Caki2 (cell line): ENCODE measurements at regions not wholly inside any gene's neighbourhood (a gene's known extent, or its start where the extent isn't known, plus 50 kb on each side); places are given as distances from the start of the nearest gene placed in this dataset.
A peak's percentile ranks its signal among the peaks of the same experiment; 100 is the strongest.
"Not testable (repeated sequence)": the region's sequence is repeated elsewhere in the genome, so short reads cannot be mapped to it uniquely, and the experiment has no call there.

Experiments used
- DNase-seq: peaks from one replicate; pipeline ENCODE4 v3.0.0-alpha.2; 2015; ENCODE audit warnings: low read depth
- in situ Hi-C: cut with HindIII; loops from 2 replicates; pipeline ENCODE4 v1.10.0; 2016; ENCODE audit warnings: low sequenced_read_pairs, low pct_unique_long_range_greater_than_20kb, mixed read lengths

DNA sequence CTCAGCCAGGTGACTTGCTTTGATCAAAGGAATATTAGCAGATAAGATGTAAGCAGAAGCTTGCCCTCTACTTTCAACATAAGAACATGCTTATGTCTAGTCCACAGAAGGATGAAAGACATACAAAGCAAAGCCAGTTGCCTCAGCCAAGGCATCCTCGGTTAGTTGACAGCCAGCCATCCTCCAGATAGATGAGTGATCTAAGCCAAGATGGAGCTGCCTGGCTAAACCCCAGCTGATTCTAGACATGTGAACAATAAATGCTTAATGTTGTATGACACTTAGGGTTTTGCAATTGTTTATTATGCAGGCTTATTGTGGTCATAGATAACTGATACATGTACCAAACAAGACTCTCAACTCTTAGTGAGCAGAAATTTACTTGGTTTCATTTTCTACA lies 157.6 kb upstream of the TMTC2 start:
- in situ Hi-C loops, result no loop called here
- DNase-seq, result no peak

DNA sequence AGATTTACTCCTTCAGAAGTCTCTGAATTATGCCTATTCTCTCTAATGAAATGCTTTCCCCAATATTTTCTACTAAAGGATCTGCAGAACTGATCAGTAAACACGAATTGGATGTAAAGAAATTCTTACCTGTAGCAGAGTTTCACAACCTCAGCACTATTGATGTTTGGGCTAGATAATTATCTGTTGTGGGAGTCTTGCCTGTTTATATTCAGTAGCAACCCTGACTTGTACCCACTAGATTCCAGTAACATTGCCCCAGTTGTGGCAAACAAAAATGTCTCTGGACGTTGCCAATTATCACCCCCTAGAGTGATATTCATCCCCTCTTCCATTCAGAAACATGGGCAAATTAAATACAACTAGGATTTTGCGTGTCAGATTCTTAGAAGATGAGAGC lies 156.8 kb upstream of the TMTC2 start:
- DNase-seq, result no peak
- in situ Hi-C loops, result no loop called here

DNA sequence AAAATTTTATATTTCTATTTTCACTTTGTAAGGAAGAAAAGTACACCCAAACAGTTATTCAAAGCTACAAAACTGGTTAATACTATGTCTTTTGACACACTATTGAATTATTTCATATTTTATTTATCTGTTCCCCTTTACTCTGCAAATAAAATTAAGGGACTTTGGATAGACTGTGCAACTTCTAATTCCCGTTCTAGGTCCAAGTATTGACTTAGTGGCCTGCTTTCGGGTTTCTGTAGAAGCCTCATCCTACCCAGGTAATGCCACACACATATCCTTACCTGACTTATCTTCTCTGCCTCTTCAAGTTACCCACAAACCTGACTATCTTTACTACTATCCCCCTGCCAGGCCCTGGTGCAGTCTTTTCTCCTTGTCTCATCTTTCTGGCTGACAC lies 156.3 kb upstream of the TMTC2 start:
- in situ Hi-C loops, result no loop called here

DNA sequence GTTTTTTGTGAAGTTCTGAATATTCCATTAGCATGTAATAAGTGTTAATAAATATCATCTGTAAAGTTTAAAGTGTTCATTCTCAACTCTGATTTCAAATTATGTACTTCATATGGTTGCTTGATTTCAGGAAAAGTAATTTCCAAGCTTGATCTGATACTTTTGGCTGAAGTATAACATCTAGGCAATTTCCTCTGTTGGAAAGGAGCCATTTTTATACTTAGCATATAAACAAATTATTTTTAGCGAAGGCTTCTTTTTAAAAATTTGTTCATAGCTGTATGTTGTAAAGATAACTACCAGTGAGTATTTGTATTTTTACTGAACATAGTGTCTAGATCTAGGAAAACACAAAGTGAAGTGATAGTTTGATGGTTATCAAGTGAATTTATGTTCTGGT lies 153.4 kb upstream of the TMTC2 start:
- DNase-seq, result no peak
- in situ Hi-C loops, result no loop called here

More for the DNA sequence above, 156.3 kb upstream of the TMTC2 start:
- DNase-seq, result no peak

DNA sequence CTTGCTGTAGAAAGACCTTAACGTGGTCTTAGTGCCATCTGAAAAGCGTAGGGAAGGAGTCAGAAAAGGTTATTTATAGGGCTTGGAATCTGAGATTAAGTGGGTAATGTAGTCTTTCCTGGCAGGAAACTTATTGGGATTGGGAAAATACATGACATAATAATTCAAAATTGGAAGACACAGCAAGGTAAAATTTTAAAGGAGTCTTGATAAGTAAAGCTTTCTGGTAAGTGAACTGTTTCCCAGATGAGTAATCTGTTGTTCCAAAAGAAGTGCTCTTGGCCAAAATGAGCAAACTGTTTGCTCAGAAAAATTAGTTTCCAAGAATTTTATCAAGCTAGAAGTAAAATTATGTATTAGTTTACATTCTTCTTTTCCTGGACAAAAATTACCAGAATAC lies 149.3 kb upstream of the TMTC2 start:
- DNase-seq, result no peak
- in situ Hi-C loops, result no loop called here

DNA sequence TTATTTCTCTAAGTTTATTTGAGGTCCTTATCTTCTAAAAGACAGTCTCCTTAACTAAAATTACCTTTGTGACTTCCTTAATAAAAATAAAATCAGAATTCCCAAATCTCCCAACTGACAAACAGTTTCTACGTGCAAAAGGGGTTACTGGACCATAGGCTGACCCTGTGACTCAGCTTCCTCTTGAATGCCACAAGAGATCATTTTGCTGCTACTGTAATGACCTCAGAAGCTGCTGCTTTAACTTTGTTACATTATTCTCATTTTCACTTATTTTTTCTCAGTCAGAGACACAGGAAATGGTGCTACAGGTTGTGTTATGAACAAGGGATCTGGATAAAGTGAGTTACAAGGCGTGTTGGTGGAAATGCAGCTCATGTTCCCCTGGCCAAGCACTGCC lies 132.2 kb upstream of the TMTC2 start:
- in situ Hi-C loops, result no loop called here
- peak; percentile 35 for DNase-seq

DNA sequence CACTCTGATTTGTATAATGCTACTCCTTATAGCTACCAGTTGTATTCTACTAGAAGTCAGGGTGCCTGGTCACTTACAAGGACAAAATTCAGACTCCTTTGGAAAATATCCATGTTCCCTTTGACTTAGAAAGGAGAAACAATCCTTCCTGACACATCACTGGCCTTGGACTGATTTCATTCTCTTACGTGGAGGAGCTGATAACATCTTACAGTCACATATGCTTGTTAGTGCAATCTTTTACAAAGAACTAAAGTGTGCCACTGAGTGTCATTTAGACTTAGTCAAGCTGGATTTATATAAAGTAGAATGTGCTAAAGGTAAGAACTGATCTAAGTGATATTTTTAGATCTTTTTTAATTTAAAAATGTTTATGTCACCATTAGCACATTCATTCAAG lies 131.0 kb upstream of the TMTC2 start:
- no peak for DNase-seq
- in situ Hi-C loops, result no loop called here

DNA sequence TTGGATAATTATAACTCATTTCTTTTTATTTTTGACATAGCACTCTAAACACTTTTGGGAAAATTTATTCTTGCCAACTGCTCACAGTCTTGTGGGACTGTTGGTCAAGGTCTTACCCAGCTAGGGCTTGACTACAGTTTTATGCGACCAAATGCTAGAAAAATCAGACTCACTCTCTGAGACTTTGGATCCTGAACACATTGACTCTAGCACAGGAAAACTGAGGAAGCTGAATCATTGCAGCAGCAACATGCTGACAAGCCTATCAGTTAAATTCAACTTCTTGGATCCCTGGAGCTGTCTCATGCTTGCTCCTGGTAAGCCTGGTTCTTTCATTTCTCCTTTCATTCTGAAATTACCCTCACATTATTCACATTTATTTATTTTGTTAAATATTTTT lies 120.7 kb upstream of the TMTC2 start:
- DNase-seq, result no peak
- in situ Hi-C loops, result no loop called here

DNA sequence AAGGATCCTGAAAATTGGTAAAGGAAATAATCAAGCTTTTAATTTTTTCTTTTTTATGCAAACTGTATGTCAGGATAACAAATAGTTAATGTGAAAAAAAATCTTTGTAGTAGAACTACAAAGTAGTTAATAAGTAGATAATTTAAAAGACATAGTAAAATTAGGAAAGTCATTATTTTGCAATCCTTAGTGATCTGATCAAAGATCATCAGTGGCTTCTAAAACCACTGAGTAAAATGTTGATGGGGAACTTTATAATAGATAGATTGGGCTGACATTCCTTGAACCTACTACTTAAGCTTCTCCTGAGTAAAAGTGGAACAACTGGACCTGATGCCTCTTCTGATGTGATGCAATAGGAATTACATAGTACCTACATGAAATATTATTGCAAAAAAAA lies 119.0 kb upstream of the TMTC2 start:
- DNase-seq, result no peak
- in situ Hi-C loops, result no loop called here

DNA sequence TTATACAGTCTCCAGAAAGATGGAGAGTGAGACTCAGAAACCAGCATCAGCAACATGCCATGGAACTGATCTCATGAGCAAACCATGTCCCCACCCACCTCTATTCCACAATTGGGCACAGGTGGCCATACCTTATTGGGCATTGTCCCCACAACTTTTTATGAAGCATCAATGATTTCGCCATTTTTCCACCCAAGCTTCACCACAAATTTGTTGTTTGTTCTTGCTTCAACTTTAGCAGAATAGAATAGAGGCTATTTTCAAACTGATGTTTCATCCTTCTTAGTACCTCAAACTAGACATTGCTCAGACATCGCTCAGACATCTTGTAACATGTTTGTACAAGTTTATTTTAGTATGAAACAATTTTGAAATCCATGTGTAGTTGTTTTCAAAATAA lies 112.5 kb upstream of the TMTC2 start:
- in situ Hi-C loops, result loop anchor here (10.0 kb wide), 1 partner anchor 51 kb away; no protein-coding TSS in a partner anchor
- DNase-seq, result no peak

DNA sequence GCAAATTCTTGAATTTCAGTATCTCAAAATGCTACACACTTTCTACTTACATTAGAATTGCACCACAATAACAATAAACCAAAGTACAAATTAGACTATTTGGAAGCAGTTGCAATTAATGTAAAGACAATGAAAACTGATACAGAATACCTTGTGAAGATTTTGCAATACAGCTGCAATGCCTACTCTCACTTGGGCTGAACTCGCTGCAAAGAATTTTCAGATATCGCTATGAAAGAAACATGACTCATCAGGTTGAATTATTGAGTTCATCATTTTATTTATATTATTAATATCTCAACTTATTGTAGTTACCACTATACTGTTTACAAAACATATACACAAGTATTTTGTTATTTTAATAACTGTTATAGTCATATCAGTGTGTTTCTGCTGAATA lies 108.0 kb upstream of the TMTC2 start:
- in situ Hi-C loops, result loop anchor here (10.0 kb wide), 1 partner anchor 46 kb away; no protein-coding TSS in a partner anchor
- DNase-seq, result no peak

DNA sequence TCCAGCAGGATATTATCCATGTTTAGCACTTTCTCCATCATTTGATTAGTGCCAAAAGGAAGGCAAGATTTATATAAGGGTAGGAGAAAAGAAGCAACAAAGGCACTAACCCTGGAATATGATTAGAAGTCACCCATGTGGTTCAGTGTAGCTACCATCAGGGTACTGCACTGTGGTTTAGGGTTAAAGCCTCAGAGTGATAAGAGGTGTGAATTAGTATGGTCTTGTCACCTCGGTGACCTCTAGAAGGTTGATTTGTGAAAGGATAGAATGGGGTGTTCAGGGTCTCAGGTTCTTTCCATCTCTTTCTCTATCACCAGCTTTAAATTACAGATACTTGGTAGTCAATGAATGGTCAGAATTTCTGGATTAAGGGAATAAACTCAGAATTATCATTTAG lies 103.0 kb upstream of the TMTC2 start:
- in situ Hi-C loops, result no loop called here

DNA sequence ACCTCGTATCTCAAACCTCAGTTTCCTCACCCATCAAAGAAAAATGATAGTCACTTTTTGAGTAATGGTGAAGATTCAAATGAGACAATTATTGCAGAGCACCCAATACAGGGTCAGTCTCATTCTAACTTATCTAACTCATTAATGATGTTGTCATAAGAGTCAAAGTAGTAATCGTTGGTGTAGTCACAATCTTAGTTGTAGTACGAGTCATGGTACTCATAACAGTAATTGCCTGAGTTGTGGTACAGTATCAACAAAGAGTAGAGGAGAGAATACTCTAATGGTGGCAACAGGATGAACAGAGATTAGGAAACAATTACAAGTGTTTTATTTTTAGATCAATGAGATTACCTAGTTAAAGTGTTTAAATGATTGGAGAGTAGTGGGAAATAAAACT lies 93.6 kb upstream of the TMTC2 start:
- no peak for DNase-seq

More for the DNA sequence above, 103.0 kb upstream of the TMTC2 start:
- no peak for DNase-seq

DNA sequence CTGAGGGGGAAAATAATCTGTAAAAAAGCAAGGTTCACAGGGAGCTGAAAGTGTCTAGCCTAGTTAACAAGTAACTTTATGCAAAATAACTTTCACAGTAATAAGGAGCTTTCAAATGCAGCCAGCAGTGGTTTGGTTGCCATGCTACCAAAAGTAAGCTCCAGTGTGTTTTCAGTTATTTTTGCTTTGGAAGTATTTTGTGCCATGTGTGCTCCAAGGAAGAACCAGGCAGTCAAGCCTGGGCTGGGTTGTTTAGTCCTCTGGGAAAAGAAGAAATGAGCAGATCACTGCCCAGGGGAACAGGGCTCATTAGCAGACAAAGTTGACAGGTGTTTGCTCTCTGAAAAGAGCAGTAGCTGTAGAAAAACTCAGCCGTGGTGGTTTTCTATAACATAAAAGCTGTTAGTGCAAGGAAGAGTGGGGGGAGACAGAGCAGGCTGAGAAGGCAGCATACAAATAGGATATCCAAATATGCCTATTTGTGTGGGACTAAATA lies 92.8 kb upstream of the TMTC2 start:
- DNase-seq, result no peak
- in situ Hi-C loops, result no loop called here

More for the DNA sequence above, 93.6 kb upstream of the TMTC2 start:
- in situ Hi-C loops, result no loop called here

DNA sequence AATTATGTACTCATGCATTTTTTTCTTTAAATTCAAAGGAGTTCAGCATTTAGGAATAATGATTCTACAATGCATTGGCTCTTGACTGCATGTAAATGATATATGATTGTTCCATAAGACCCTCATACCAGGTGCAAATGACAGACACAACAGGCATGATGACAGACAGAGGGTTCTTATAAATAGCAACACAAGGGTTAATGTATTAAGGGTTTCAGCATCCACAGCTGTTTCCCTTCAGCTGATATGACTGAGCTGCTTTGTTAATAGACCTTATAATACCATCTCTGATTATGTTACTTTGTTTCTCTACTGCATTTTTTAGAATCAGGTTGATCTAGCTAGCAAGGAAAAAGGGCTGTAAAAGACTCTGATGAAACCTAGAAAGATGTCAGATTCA lies 90.8 kb upstream of the TMTC2 start:
- no peak for DNase-seq
- in situ Hi-C loops, result no loop called here

DNA sequence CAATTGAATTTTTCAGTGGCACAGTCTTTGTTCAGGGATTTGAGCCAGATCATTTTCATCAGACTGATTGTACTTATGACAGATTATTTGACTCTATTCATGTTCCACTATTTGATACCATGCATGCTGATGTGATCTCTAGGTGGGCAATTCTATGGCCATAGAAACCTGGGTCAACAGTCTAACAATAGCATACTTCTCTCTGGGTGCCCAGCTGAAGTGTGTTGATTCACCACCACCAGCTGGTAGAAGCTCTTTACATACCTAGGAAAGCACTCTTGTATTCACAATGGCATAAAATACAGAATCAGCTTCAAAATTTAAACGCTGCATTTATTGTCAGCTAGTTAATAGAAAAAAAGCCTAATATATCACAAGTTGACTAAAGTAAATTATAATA lies 90.2 kb upstream of the TMTC2 start:
- in situ Hi-C loops, result no loop called here
- no peak for DNase-seq

DNA sequence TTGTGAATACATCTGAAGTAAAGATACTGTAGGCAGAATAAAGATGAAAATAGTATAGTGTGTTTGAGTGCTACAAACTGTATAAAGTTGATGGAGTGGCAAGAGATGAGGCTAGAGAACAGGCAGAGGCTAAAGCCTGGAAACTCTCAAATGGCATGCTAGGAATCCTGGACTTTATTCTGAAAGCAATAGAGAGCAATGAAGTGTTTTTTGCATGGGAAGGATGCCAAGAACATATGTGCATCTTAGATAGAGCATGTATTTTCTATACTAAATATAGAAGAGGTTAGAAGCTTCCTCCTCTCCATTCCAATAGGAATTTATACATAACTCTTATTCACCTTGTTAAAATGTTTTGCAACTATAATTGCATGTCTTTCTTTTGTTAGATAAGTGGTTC lies 86.3 kb upstream of the TMTC2 start:
- DNase-seq, result no peak
- in situ Hi-C loops, result no loop called here

DNA sequence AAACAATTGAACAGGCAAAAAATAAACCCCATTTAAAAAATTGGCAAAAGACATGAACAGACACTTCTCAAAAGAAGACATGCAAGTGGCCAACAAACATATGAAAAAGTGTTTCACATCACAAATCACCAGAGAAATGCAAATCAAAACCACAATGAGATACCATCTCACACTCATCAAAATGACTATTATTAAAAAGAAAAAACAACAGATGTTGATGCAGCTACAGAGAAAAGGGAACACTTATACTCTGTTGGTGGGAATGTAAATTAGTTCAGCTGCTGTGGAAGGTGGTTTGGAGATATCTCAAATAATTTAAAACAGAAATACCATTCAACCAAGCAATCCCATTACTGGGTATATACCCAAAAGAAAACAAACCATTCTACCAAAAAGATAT lies 83.1 kb upstream of the TMTC2 start:
- in situ Hi-C loops, DNase-seq: not testable (repeated sequence)

DNA sequence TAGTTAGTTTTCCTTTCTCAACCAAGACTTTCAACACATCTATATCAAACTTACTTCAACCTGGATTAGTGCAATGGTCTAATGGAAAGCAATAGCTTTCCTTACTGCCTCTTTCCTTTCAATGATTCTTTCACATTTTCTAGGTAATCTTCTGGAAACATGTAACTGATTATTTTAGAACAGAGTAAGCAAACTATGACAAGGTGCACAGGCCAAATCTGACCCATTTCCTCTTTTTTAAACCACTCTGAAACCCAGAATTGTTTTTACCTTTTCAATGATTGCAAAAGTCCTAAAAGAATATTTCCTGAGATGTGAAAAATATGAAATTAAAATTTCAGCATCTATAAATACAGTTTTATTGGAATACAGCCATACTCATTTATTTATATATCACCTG lies 81.6 kb upstream of the TMTC2 start:
- in situ Hi-C loops, result no loop called here
- no peak for DNase-seq

DNA sequence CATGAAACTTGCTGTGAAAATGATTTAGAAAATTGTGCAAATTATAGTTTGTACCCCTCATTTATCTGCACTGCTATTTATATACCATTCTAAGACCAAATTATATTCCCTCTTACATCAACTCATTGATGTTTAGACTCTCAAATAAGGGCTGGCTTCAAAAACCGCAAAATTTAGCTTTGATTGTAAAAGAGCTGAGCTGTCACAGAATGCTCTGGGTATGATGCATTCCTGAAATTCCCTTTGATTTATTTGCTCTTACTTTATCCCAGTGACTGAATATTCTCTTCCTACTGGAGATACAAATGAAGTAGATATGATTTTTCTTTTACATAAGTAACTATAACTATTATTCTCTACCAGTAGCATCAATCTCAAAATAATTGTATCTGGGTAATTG lies 78.0 kb upstream of the TMTC2 start:
- no peak for DNase-seq
- in situ Hi-C loops, result no loop called here
